ENCODE measurements at regions not wholly inside any gene's neighbourhood (a gene's known extent, or its start where the extent isn't known, plus 50 kb on each side); places are given as distances from the start of the nearest gene placed in this dataset.

DNA sequence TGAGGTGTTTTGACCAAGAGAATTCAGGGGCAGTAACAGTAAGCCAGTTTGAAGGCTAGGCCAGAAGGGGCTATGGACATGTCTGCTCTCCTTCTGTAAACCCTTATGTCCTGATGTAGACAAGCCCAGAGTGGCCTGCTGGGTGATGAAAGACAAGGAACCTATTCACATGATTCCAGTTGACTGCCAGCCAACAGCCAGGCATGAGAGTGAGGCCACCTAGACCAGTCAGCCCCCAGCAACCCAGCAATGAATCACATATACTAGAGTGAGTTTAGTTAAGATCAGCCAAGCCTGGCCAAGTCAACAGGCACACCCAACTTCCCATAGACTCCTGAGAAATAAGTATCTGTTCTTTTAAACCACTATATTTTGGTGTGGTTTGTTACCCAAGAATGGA, 1889.7 kb upstream of the CELF4 start:
- H2BK20ac ChIP-seq (ENCODE audit: low read length) = no peak overlapping the region
- H4K91ac ChIP-seq (replicated peaks; ENCODE audit: insufficient read length, low read length) = no peak overlapping the region
- no peak overlapping the region for H3K4ac ChIP-seq (replicated peaks; ENCODE audit: insufficient read length, low read depth, low read length)
- no peak overlapping the region for H2BK15ac ChIP-seq (ENCODE audit: low read length)
- H3K4me1 ChIP-seq (replicated peaks in 1 of 4; ENCODE audit: control insufficient read depth in 3 of 4, insufficient read depth in 4 of 4, low read length in 3 of 4) = no peaks in the 10 kb centered on the region
- no peak overlapping the region for H2AFZ ChIP-seq (ENCODE audit: low read length)
- no peak overlapping the region for H2BK5ac ChIP-seq (ENCODE audit: low read depth, low read length)
- ChIA-PET CTCF (ENCODE audit: partially characterized antibody) (no interaction called here), POLR2A (ENCODE audit: partially characterized antibody) (no interaction called here)
- no peak for FAIRE-seq
- no peaks in the 10 kb centered on the region for H3K79me1 ChIP-seq (ENCODE audit: low read depth, low read length)
- H3K56ac ChIP-seq (replicated peaks; ENCODE audit: insufficient read length, low read depth, low read length) = no peak overlapping the region
- no peaks in the 10 kb centered on the region for H4K20me1 ChIP-seq (replicated peaks in 1 of 2; ENCODE audit: control insufficient read depth in 1 of 2, insufficient read depth in 2 of 2, low read length in 2 of 2)
- H3K4me2 ChIP-seq (ENCODE audit: insufficient read depth in 1 of 2, low read depth in 2 of 2, low read length in 2 of 2) = no peak overlapping the region
- no peak overlapping the region for H3K14ac ChIP-seq (ENCODE audit: insufficient read length)
- no peak for DNase-seq (ENCODE audit: low read depth in 1 of 2, low spot score in 2 of 2)
- H3K79me2 ChIP-seq (ENCODE audit: control insufficient read depth in 1 of 2, insufficient read depth in 2 of 2, low read length in 2 of 2) = no peaks in the 10 kb centered on the region
- no peaks in the 10 kb centered on the region for H3K9me3 ChIP-seq (ENCODE audit: insufficient read depth in 2 of 2, low read depth in 1 of 2, low read length in 1 of 2)
- H2BK12ac ChIP-seq (ENCODE audit: low read depth, low read length) = no peak overlapping the region
- no peak overlapping the region for H4K8ac ChIP-seq (ENCODE audit: extremely low read depth, insufficient read depth, low read length)
- H3K27me3 ChIP-seq (replicated peaks in 1 of 4; ENCODE audit: control insufficient read depth in 3 of 4, extremely low read depth in 1 of 4, insufficient read depth in 3 of 4, low read length in 3 of 4) = no peaks in the 10 kb centered on the region
- H3K9ac ChIP-seq (replicated peaks in 1 of 4; ENCODE audit: extremely low read depth in 1 of 4, low read depth in 3 of 4, low read length in 3 of 4) = no peak overlapping the region
- no peak overlapping the region for H3K27ac ChIP-seq (ENCODE audit: low read depth, low read length)
- no peak overlapping the region for H2AK5ac ChIP-seq (ENCODE audit: low read depth, low read length)
- H3K23me2 ChIP-seq (ENCODE audit: low read depth, low read length) = no peaks in the 10 kb centered on the region
- no peak overlapping the region for H3K4me3 ChIP-seq (ENCODE audit: extremely low read depth in 1 of 4, insufficient read depth in 2 of 4, low read depth in 3 of 4, low read length in 4 of 4)
- no peak overlapping the region for H3K23ac ChIP-seq (ENCODE audit: insufficient read length)
- no peak overlapping the region for H3K18ac ChIP-seq (ENCODE audit: extremely low read depth, low read length)
- H3K36me3 ChIP-seq (ENCODE audit: control insufficient read depth in 2 of 4, insufficient read depth in 4 of 4, low read length in 3 of 4) = no peaks in the 10 kb centered on the region
- H2BK120ac ChIP-seq (replicated peaks; ENCODE audit: low read depth, low read length) = no peak overlapping the region
- H4K5ac ChIP-seq (ENCODE audit: insufficient read length, low read depth, low read length) = no peak overlapping the region
- TF ChIP-seq GABPA (IDR thresholded peaks at IDR 0.05; ENCODE audit: borderline replicate concordance, insufficient read depth, low read length) = no peak
- no peak for TF ChIP-seq ZNF274 (IDR thresholded peaks at IDR 0.05; ENCODE audit: borderline replicate concordance, extremely low read depth, low read length)
- no peak for TF ChIP-seq ASH2L (IDR thresholded peaks at IDR 0.05; ENCODE audit: low read length)
- no peak for TF ChIP-seq TBP (IDR thresholded peaks at IDR 0.05; ENCODE audit: low read depth, low read length)
- TF ChIP-seq HDAC6 (IDR thresholded peaks at IDR 0.05; ENCODE audit: low read depth, low read length) = no peak

Measured in H1 (cell line).